Endothelial cell of umbilical vein (primary cell): ENCODE measurements at regions not wholly inside any gene's neighbourhood (a gene's known extent, or its start where the extent isn't known, plus 50 kb on each side); places are given as distances from the start of the nearest gene placed in this dataset.

ENCODE experiments used
- BruUV-seq: library from RNA; stranded (reverse); fragments of 400-500 nt; replicated peaks from 2 replicates; lab custom pipeline; 2021; lab: Mats Ljungman, UMichigan
- CTCF ChIA-PET: fragments of 300-600, 350-600 bp; sonication (Branson Sonifier 250); formaldehyde crosslinking; loops from one replicate; lab custom pipeline; 2021; ENCODE audit warnings: antibody characterized with exemption, inconsistent platforms; lab: Charles Lee
- POLR2A ChIA-PET: fragments of 300-600, 350-600 bp; sonication (Branson Sonifier 250); formaldehyde crosslinking; loops from one replicate; lab custom pipeline; 2021; ENCODE audit warnings: antibody characterized with exemption, inconsistent platforms; lab: Charles Lee
- DNase-seq: peaks from one replicate; pipeline ENCODE4 v3.0.0-alpha.2; 2011; ENCODE audit warnings: low read depth, low spot score
- FAIRE-seq: peaks from 2 replicates; lab custom pipeline; 2011; peaks lifted over from hg19 to GRCh38; lab: Jason Lieb, UNC
- H2AFZ ChIP-seq: 2 replicates; pipeline ENCODE4 v1.6.0; 2012; ENCODE audit warnings: low read depth, low read length, control low read depth, inconsistent platforms
- H3K27ac ChIP-seq: 2 replicates; pipeline ENCODE4 v1.5.1; 2011; ENCODE audit warnings: low read depth, mild to moderate bottlenecking, control low read depth, low read length, moderate library complexity; ENCODE audit not compliant: insufficient read depth
- H3K27me3 ChIP-seq, 2 experiments: 2 replicates each; pipeline versions ENCODE4 v1.6.0 to v1.6.1; 2011; ENCODE audit warnings: low read length in 2 of 2, mixed read lengths in 1 of 2; ENCODE audit not compliant: control insufficient read depth in 2 of 2, insufficient read depth in 2 of 2
- H3K36me3 ChIP-seq, 2 experiments: 2 replicates in 1 of 2; 3 replicates in 1 of 2; pipeline ENCODE4 v1.5.1; 2011; ENCODE audit warnings: low read length in 2 of 2, mild to moderate bottlenecking in 1 of 2, moderate library complexity in 1 of 2; ENCODE audit not compliant: control insufficient read depth in 2 of 2, insufficient read depth in 2 of 2; ENCODE audit errors: extremely low read depth in 1 of 2
- H3K4me1 ChIP-seq: 3 replicates; pipeline ENCODE4 v1.5.1; 2011; ENCODE audit warnings: mild to moderate bottlenecking, low read length; ENCODE audit not compliant: control insufficient read depth, insufficient read depth; ENCODE audit errors: extremely low read depth
- H3K4me2 ChIP-seq: 2 replicates; pipeline ENCODE4 v1.6.1; 2011; ENCODE audit warnings: low read length, control low read depth, mixed read lengths; ENCODE audit not compliant: insufficient read depth
- H3K4me3 ChIP-seq, 3 experiments: fragments of 200-600 bp in 1 of 3; sonication (generic), shearing (Covaris generic) in 1 of 3; replicated peaks in 1 of 3; 2 replicates each; pipeline ENCODE4 v1.5.1; 2011 to 2016; ENCODE audit warnings: control low read depth in 3 of 3, low read length in 3 of 3, mild to moderate bottlenecking in 2 of 3, inconsistent platforms in 1 of 3, low read depth in 1 of 3, moderate library complexity in 1 of 3; ENCODE audit not compliant: insufficient read depth in 1 of 3
- H3K79me2 ChIP-seq: 2 replicates; pipeline ENCODE4 v1.6.0; 2012; ENCODE audit warnings: low read length, inconsistent platforms; ENCODE audit not compliant: control insufficient read depth, insufficient read depth
- H3K9ac ChIP-seq: replicated peaks from 2 replicates; pipeline ENCODE3; 2011; ENCODE audit warnings: low read length, control low read depth; ENCODE audit not compliant: insufficient read depth; ENCODE audit errors: extremely low read depth
- H3K9me1 ChIP-seq: replicated peaks from 3 replicates; pipeline ENCODE4 v1.6.0; 2011; ENCODE audit warnings: mild to moderate bottlenecking, low read length; ENCODE audit not compliant: control insufficient read depth, insufficient read depth; ENCODE audit errors: extremely low read depth
- H3K9me3 ChIP-seq: replicated peaks from 2 replicates; pipeline ENCODE4 v1.5.1; 2012; ENCODE audit warnings: low read length, inconsistent platforms; ENCODE audit not compliant: control insufficient read depth, insufficient read depth
- H4K20me1 ChIP-seq: replicated peaks from 2 replicates; pipeline ENCODE3; 2011; ENCODE audit warnings: mild to moderate bottlenecking, low read length; ENCODE audit not compliant: control insufficient read depth, insufficient read depth; ENCODE audit errors: extremely low read depth
- EZH2 ChIP-seq: IDR thresholded peaks from 2 replicates; pipeline ENCODE4 v1.6.1; 2012; ENCODE audit warnings: borderline replicate concordance, low read depth, mild to moderate bottlenecking, moderate library complexity, low read length, inconsistent platforms; ENCODE audit not compliant: severe bottlenecking
- FOS ChIP-seq: IDR thresholded peaks from 2 replicates; pipeline ENCODE4 v1.6.1; 2011; ENCODE audit warnings: mild to moderate bottlenecking, low read length, moderate library complexity, borderline replicate concordance; ENCODE audit not compliant: insufficient read depth
- GATA2 ChIP-seq: IDR thresholded peaks from 2 replicates; pipeline ENCODE4 v1.7.0; 2011; ENCODE audit warnings: low read depth, mild to moderate bottlenecking, moderate library complexity, mixed read lengths, low read length; ENCODE audit not compliant: insufficient read length, insufficient read depth
- JUN ChIP-seq: IDR thresholded peaks from 2 replicates; pipeline ENCODE4 v1.6.1; 2011; ENCODE audit warnings: borderline replicate concordance, low read depth; ENCODE audit not compliant: insufficient read length, insufficient read depth
- MAX ChIP-seq: IDR thresholded peaks from 2 replicates; pipeline ENCODE4 v1.6.1; 2011; ENCODE audit not compliant: insufficient read depth, insufficient read length
- MYC ChIP-seq: IDR thresholded peaks from one replicate; pipeline ENCODE4 v1.6.1; 2011; ENCODE audit warnings: mild to moderate bottlenecking, low read depth, low read length
- POLR2A ChIP-seq: IDR thresholded peaks from 2 replicates; pipeline ENCODE4 v1.6.1; 2012; ENCODE audit warnings: low read depth, mild to moderate bottlenecking, control low read depth, low read length
- POLR2AphosphoS5 ChIP-seq: IDR thresholded peaks from 2 replicates; pipeline ENCODE4 v1.6.1; 2012; ENCODE audit warnings: low read depth, mild to moderate bottlenecking, control low read depth, low read length, moderate library complexity; ENCODE audit not compliant: insufficient read depth
- dilution Hi-C: fragments of 300-500 bp; cut with MboI; formaldehyde crosslinking; loops from one replicate; pipeline ENCODE4 v1.15.0; 2019; ENCODE audit warnings: low sequenced_read_pairs; ENCODE audit not compliant: extremely low pct_ligation_motif_present
- intact Hi-C: fragments of 100-400 bp; cut with micrococcal nuclease; formaldehyde crosslinking; loops from one replicate; pipeline ENCODE4 v1.10.0; 2022
- TF ChIP-seq, protein P1 (sequence below), 2 donors: IDR thresholded peaks; 1 replicate in 1 of 2; 2 replicates in 1 of 2; pipeline ENCODE4 v1.5.1; 2011; ENCODE audit warnings: low read length in 2 of 2, mild to moderate bottlenecking in 2 of 2, moderate library complexity in 2 of 2, control low read depth in 1 of 2, inconsistent platforms in 1 of 2, low read depth in 1 of 2; ENCODE audit not compliant: insufficient read depth in 1 of 2; ENCODE audit errors: extremely low read depth in 1 of 2

DNA sequence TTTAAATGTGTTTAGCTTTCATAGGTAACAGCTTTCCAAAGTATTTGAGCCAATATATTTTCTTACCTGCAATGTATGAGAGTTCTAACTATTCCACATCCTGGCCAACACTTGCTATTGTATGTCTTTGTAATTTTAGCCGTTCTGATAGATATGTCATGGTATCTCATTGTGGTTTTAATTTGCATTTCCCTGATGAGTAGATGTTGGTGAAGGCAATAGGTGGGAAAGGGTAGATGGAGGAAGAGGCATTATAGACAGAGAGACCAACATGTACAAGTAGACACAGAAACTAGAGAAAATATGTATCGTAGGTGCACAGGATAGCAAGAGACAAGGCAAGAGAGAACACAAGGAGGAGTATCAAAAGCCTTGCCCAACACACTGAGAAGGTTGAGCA is 54.8 kb upstream of the CCDC71L start:
- POLR2A ChIA-PET, result no interaction called here
- no TSS peak for BruUV-seq

More for the DNA sequence above, 54.8 kb upstream of the CCDC71L start:
- H3K4me3 ChIP-seq, result no peak overlapping the region
- TF ChIP-seq, protein P1, sequence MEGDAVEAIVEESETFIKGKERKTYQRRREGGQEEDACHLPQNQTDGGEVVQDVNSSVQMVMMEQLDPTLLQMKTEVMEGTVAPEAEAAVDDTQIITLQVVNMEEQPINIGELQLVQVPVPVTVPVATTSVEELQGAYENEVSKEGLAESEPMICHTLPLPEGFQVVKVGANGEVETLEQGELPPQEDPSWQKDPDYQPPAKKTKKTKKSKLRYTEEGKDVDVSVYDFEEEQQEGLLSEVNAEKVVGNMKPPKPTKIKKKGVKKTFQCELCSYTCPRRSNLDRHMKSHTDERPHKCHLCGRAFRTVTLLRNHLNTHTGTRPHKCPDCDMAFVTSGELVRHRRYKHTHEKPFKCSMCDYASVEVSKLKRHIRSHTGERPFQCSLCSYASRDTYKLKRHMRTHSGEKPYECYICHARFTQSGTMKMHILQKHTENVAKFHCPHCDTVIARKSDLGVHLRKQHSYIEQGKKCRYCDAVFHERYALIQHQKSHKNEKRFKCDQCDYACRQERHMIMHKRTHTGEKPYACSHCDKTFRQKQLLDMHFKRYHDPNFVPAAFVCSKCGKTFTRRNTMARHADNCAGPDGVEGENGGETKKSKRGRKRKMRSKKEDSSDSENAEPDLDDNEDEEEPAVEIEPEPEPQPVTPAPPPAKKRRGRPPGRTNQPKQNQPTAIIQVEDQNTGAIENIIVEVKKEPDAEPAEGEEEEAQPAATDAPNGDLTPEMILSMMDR (IDR thresholded peaks at IDR 0.05; ENCODE audit: extremely low read depth in 1 of 2, insufficient read depth in 1 of 2, low read depth in 1 of 2, low read length in 2 of 2), result no peak
- TF ChIP-seq POLR2A, result no peak
- TF ChIP-seq EZH2, result no peak
- no peak for TF ChIP-seq POLR2AphosphoS5
- no peak for TF ChIP-seq GATA2
- TF ChIP-seq MYC, result no peak
- no peak for TF ChIP-seq MAX
- no peak for TF ChIP-seq FOS
- no peak for TF ChIP-seq JUN
- DNase-seq (no peak), FAIRE-seq (no peak)
- no peaks in the 10 kb centered on the region for H3K27me3 ChIP-seq
- H3K36me3 ChIP-seq, result no peaks in the 10 kb centered on the region
- no peak overlapping the region for H3K4me2 ChIP-seq
- dilution Hi-C loops (no loop called here), intact Hi-C loops (no loop called here)
- H3K9me1 ChIP-seq, result no peaks in the 10 kb centered on the region
- H4K20me1 ChIP-seq, result no peaks in the 10 kb centered on the region
- no peaks in the 10 kb centered on the region for H3K79me2 ChIP-seq
- H3K4me1 ChIP-seq, result peaks cover 28% of the 10 kb centered on the region
- CTCF ChIA-PET, result no interaction called here
- H3K27ac ChIP-seq, result no peak overlapping the region
- no peak overlapping the region for H3K9ac ChIP-seq
- no peaks in the 10 kb centered on the region for H3K9me3 ChIP-seq
- H2AFZ ChIP-seq, result no peak overlapping the region
